ENCODE measurements at regions not wholly inside any gene's neighbourhood (a gene's known extent, or its start where the extent isn't known, plus 50 kb on each side); places are given as distances from the start of the nearest gene placed in this dataset.

DNA sequence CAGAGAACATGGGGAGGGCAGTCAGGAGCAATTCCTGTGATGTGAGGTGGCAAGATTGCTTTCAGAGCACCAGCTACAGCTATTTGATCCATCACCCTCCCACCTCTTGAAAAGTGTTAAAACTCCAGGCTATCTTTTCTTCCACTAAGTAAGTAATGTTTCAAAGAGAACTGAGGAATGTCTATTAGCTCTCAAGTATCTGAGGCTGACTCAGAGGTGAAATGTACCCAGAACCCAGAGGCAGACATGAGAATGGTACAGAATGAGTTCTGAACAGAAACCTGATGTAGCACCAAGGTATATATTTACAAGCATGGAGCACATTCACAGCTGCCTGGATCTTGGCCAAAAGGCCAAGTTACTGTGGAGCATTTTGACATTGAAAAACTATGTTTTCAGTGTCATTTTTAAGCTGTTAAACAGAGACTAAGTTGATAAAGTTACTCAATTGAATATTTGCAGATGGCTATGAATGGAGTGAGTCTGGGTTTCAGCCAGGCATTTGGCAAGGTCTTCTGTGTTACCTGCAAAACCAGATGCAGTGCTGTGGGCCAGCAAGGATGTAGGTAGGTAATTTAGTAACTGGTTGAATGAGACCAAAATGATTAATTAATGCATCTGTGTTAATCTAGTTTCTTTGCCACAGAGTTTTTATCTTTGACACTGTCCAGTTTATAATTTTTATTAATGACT lies 227.7 kb upstream of the CD96 start:
- no peak for DNase-seq

- DNase-seq, result no peak
Observed at GRCh38 chr3:111314898-111315297, 227.1 kb upstream of the CD96 start.

GRCh38 chr3:111315930-111316587 lies 225.9 kb upstream of the CD96 start:
- DNase-seq, result no peak

GRCh38 chr3:111318289-111318688 lies 223.7 kb upstream of the CD96 start:
- DNase-seq, result no peak

DNA sequence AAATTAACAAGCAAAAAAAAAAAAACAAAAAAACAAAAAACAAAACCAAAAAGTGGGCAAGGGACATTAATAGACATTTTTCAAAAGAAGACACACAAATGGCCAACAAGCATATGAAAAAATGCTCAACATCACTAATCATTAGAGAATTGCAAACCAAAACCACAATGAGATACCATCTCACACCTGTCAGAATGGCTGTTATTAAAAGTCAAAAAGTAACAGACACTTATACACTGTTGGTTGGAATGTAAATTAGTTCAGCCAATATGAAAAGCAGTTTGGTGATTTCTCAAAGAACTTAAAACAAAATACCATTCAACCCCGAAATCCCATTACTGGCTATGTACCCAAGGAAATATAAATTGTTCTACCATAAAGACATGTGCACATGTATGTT lies 222.4 kb upstream of the CD96 start:
- DNase-seq, result no peak

DNA sequence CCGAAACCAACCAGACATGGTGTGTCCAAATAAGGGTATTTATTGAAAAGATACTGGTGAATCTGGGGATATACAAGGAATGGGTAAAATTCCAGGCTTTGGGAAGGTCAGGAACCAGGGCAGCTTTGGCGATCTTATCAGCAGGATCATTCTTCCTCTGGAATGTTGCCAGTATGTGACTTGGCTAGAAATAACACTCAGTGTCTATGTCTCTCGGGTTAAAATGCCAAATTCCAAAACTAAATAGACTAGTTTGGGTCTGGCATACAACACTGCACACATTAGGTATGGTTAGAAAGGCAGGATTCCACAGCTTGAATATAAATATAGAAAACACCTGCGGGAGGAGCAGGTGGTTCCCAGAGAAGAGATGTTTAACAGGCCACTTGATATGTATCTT lies 220.2 kb upstream of the CD96 start:
- peak; percentile 41 for DNase-seq

- no peak for DNase-seq
Observed at GRCh38 chr3:111323019-111323418, 219.0 kb upstream of the CD96 start.

GRCh38 chr3:111324151-111324550 lies 217.8 kb upstream of the CD96 start:
- no peak for DNase-seq

- no peak for DNase-seq
Observed at GRCh38 chr3:111324645-111325044, 217.4 kb upstream of the CD96 start.

GRCh38 chr3:111325160-111325718 lies 216.8 kb upstream of the CD96 start:
- no peak for DNase-seq

GRCh38 chr3:111326144-111326995 lies 215.6 kb upstream of the CD96 start:
- DNase-seq, result no peak

- no peak for DNase-seq
Observed at GRCh38 chr3:111331306-111331705, 210.7 kb upstream of the CD96 start.

- DNase-seq, result no peak
Observed at GRCh38 chr3:111331912-111332311, 210.1 kb upstream of the CD96 start.

DNA sequence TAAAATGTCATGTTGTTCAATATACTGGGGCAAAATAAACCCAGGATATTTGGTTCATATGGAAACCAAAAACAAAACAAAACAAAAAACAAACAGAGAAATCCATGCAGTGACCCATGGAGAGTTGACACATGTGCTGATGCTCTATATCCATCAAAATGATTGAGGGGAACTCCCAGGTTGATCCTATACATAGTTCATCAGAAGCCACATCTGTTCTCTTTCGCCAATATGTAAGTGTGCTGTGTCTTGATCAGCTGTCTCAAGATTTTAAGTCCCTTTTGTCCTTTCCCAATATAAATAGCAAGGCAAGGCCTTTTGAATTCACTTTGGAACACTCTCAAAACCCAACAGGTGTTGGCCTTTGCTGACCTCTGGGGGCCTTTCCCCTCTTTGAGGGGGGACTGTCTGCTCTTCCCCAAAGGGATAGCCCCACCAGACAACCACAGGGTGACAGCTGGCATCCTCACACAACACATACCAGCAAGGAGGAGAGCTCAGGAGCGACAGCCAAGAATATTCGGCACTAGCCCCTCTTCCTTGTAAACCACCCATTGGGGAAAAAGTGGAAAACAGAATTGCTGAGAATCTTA lies 209.4 kb upstream of the CD96 start:
- DNase-seq, result no peak

DNA sequence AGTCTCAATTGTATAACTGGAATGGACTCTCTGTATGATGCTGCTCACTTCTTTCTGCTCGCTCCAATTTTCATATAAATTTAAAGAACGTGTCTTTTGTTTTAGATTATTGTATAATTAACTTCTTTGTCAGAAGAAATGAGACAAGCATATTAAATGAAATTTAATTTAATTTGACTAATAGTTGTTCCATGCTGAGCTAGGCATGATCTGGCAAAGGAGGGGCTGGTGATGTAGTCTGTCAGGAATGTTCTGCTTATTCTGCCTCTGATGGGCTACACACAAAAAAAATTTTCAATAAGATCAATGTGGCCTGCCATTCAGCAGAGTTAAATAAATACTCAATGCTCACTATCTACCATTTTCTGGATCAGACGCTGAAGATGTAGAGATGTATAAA lies 208.4 kb upstream of the CD96 start:
- DNase-seq, result no peak

GRCh38 chr3:111335512-111336303 lies 206.3 kb upstream of the CD96 start:
- no peak for DNase-seq

GRCh38 chr3:111336511-111336910 lies 205.5 kb upstream of the CD96 start:
- no peak for DNase-seq

GRCh38 chr3:111338059-111338698 lies 203.8 kb upstream of the CD96 start:
- DNase-seq, result peak; percentile 69

DNA sequence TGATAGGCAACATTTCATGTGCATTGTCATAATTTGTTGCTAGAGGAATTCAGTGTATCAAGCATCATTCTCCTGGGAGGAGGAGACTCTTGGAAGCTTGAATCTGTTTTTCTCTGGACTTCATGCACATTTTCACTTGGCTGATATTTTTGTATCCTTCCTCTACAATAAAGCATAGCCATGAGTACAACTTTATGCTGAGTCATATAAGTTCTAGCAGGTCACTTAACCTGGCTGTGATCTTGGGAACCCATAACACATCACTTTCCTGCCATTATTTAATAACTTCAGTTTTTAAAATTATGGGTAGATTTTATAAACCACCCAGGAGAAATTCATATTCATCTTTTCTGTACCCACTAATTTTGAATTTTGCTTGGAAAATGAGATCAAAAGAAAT lies 203.0 kb upstream of the CD96 start:
- no peak for DNase-seq

- no peak for DNase-seq
Observed at GRCh38 chr3:111351334-111351733, 190.7 kb upstream of the CD96 start.

DNA sequence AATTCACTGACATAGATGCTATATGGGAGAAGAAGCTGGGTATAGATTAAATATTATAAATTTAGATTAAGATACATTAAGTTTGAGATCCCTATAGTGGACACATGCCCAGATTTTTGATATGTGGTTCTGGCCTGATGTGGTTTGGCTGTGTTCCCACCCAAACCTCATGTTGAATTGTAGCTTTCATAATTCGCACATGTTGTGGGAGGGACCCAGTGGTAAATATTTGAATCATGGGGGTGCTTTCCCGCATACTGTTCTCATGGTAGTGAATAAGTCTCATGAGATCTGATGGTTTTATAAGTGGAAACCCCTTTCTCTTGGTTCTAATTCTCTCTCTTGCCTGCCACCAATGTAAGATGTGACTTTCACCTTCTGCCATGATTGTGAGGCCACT lies 189.4 kb upstream of the CD96 start:
- no peak for DNase-seq
